ENCODE measurements at regions not wholly inside any gene's neighbourhood (a gene's known extent, or its start where the extent isn't known, plus 50 kb on each side); places are given as distances from the start of the nearest gene placed in this dataset.
A peak's percentile ranks its signal among the peaks of the same experiment; 100 is the strongest.

- TF ChIP-seq, protein P1, sequence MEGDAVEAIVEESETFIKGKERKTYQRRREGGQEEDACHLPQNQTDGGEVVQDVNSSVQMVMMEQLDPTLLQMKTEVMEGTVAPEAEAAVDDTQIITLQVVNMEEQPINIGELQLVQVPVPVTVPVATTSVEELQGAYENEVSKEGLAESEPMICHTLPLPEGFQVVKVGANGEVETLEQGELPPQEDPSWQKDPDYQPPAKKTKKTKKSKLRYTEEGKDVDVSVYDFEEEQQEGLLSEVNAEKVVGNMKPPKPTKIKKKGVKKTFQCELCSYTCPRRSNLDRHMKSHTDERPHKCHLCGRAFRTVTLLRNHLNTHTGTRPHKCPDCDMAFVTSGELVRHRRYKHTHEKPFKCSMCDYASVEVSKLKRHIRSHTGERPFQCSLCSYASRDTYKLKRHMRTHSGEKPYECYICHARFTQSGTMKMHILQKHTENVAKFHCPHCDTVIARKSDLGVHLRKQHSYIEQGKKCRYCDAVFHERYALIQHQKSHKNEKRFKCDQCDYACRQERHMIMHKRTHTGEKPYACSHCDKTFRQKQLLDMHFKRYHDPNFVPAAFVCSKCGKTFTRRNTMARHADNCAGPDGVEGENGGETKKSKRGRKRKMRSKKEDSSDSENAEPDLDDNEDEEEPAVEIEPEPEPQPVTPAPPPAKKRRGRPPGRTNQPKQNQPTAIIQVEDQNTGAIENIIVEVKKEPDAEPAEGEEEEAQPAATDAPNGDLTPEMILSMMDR (IDR thresholded peaks at IDR 0.05) = peak in 6 of 12 donors; percentile 8 to 33 (median 25)
- no peak for TF ChIP-seq POLR2A (IDR thresholded peaks at IDR 0.05)
Measured at GRCh38 chr5:178793151-178793550, 62.7 kb upstream of the ZNF354A start.

All from heart left ventricle (tissue), 13 donors.